Esophagus squamous epithelium (tissue), 4 donors: ENCODE measurements at regions not wholly inside any gene's neighbourhood (a gene's known extent, or its start where the extent isn't known, plus 50 kb on each side); places are given as distances from the start of the nearest gene placed in this dataset.

Source experiments
- CTCF ChIP-seq, 6 experiments: fragments of 450-650 bp in 4 of 6; fragments of 200-600 bp in 2 of 6; sonication (generic) in 2 of 6; IDR thresholded peaks; one replicate each; pipeline ENCODE4 v1.5.1; 2016 to 2019; ENCODE audit warnings: antibody characterized with exemption in 6 of 6, mild to moderate bottlenecking in 4 of 6, moderate library complexity in 4 of 6
- POLR2A ChIP-seq, 4 donors: fragments of 450-650 bp; IDR thresholded peaks; one replicate each; pipeline ENCODE4 v1.6.1; 2017; ENCODE audit warnings: antibody characterized with exemption in 4 of 4, mild to moderate bottlenecking in 4 of 4, moderate library complexity in 3 of 4

- no peak for TF ChIP-seq CTCF (IDR thresholded peaks at IDR 0.05)
- TF ChIP-seq POLR2A (IDR thresholded peaks at IDR 0.05), result no peak
Measured at GRCh38 chr5:126074538-126074937, 348.7 kb upstream of the GRAMD2B start.
